PC-3 (cell line): ENCODE measurements at regions not wholly inside any gene's neighbourhood (a gene's known extent, or its start where the extent isn't known, plus 50 kb on each side); places are given as distances from the start of the nearest gene placed in this dataset.
"Not testable (repeated sequence)": the region's sequence is repeated elsewhere in the genome, so short reads cannot be mapped to it uniquely, and the experiment has no call there.

Experiments
- CTCF ChIP-seq: fragments of 300-600 bp; sonication (generic); conservative IDR thresholded peaks from 2 replicates; pipeline ENCODE4 v1.5.1; 2017; ENCODE audit warnings: antibody characterized with exemption, low read depth, mild to moderate bottlenecking, low read length
- EZH2 ChIP-seq: fragments of 300-600 bp; sonication (generic); IDR thresholded peaks from one replicate; pipeline ENCODE4 v1.6.1; 2017; ENCODE audit warnings: antibody characterized with exemption, mild to moderate bottlenecking, low read length; ENCODE audit not compliant: unreplicated experiment
- EZH2phosphoT487 ChIP-seq: fragments of 300-600 bp; sonication (generic); IDR thresholded peaks from 2 replicates; pipeline ENCODE4 v1.6.1; 2018; ENCODE audit warnings: mild to moderate bottlenecking, antibody characterized with exemption, low read length, borderline replicate concordance

- TF ChIP-seq EZH2phosphoT487, CTCF, EZH2: not testable (repeated sequence)
Observed at GRCh38 chr6:112608925-112609324, 261.8 kb downstream of the RFPL4B start.
